ENCODE measurements at regions not wholly inside any gene's neighbourhood (a gene's known extent, or its start where the extent isn't known, plus 50 kb on each side); places are given as distances from the start of the nearest gene placed in this dataset.
"Not testable (repeated sequence)": the region's sequence is repeated elsewhere in the genome, so short reads cannot be mapped to it uniquely, and the experiment has no call there.

- peak; percentile 20 for DNase-seq (ENCODE audit: extremely low read depth, low read depth)
- TF ChIP-seq, protein P1, sequence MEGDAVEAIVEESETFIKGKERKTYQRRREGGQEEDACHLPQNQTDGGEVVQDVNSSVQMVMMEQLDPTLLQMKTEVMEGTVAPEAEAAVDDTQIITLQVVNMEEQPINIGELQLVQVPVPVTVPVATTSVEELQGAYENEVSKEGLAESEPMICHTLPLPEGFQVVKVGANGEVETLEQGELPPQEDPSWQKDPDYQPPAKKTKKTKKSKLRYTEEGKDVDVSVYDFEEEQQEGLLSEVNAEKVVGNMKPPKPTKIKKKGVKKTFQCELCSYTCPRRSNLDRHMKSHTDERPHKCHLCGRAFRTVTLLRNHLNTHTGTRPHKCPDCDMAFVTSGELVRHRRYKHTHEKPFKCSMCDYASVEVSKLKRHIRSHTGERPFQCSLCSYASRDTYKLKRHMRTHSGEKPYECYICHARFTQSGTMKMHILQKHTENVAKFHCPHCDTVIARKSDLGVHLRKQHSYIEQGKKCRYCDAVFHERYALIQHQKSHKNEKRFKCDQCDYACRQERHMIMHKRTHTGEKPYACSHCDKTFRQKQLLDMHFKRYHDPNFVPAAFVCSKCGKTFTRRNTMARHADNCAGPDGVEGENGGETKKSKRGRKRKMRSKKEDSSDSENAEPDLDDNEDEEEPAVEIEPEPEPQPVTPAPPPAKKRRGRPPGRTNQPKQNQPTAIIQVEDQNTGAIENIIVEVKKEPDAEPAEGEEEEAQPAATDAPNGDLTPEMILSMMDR (IDR thresholded peaks at IDR 0.05; ENCODE audit: low read depth, low read length): peak; percentile 91
Observed at GRCh38 chr5:99060306-99061261, 131.8 kb upstream of the CHD1 start.

DNA sequence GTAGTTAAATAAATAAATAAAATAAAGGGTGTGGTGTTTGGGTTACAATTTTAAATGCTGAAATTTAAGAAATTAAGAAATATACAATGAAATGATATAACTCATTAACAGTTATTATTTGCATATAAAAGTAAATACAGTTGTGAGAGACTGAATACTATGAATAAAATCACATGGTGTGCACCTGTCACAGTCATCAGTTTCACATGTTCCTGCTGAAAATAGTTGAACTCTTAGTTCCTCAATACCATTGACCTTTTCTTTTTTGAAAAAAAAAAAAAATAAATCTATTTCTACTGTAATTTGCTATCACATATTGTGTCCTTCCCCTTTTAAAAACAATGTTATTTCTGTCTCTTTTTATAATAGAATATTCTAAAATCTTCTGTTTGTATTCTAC lies 130.9 kb upstream of the CHD1 start:
- no peak for DNase-seq (ENCODE audit: extremely low read depth, low read depth)
- TF ChIP-seq, protein P1 (IDR thresholded peaks at IDR 0.05; ENCODE audit: low read depth, low read length): no peak

DNA sequence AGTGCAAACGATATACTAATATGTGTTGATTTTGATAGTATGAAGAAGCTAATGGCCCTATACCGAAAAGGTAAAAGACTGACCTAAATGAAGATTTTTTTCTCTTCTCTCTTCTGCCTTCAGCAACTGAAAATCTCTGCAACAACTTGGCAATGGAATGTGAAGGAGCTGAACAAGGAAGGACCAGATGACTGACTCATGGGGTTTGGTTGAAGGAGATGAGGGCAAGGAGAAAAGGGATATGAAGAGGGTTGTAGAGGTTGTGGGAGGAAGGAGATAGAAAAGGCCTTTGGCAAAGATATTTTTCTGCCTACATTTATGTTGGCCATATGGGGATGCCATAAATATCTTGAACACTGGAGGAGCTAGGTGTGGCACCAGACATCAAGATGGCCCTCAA lies 129.7 kb upstream of the CHD1 start:
- no peak for DNase-seq (ENCODE audit: extremely low read depth, low read depth)
- TF ChIP-seq, protein P1 (IDR thresholded peaks at IDR 0.05; ENCODE audit: low read depth, low read length): no peak

- TF ChIP-seq, protein P1 (IDR thresholded peaks at IDR 0.05; ENCODE audit: low read depth, low read length): no peak
- no peak for DNase-seq (ENCODE audit: extremely low read depth, low read depth)
Observed at GRCh38 chr5:99054972-99055371, 126.2 kb upstream of the CHD1 start.

GRCh38 chr5:99045871-99046270 lies 117.1 kb upstream of the CHD1 start:
- TF ChIP-seq, protein P1 (IDR thresholded peaks at IDR 0.05; ENCODE audit: low read depth, low read length): no peak
- DNase-seq (ENCODE audit: extremely low read depth, low read depth): no peak

DNA sequence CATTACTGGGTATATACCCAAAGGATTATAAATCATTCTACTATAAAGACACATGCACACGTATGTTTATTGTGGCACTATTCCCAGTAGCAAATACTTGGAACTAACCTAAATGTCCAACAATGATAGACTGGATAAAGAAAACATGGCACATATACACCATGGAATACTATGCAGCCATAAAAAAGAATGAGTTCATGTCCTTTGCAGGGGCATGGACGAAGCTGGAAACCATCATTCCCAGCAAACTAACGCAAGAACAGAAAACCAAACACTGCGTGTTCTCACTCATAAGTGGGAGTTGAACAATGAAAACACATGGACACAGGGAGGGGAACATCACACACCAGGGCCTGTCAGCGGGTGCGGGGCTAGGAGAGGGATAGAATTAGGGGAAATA lies 114.5 kb upstream of the CHD1 start:
- not testable (repeated sequence) for DNase-seq (ENCODE audit: extremely low read depth, low read depth)

- no peak for DNase-seq (ENCODE audit: extremely low read depth, low read depth)
- TF ChIP-seq, protein P1 (IDR thresholded peaks at IDR 0.05; ENCODE audit: low read depth, low read length): no peak
Observed at GRCh38 chr5:99037668-99038067, 108.9 kb upstream of the CHD1 start.

All from AG09319 (cell line).